OCI-LY7 (cell line): ENCODE measurements at regions not wholly inside any gene's neighbourhood (a gene's known extent, or its start where the extent isn't known, plus 50 kb on each side); places are given as distances from the start of the nearest gene placed in this dataset.
A peak's percentile ranks its signal among the peaks of the same experiment; 100 is the strongest.

Experiments used
- CTCF ChIP-seq: fragments of 200-600 bp; sonication (generic); conservative IDR thresholded peaks from 2 replicates; pipeline ENCODE4 v1.5.1; 2014; ENCODE audit warnings: mild to moderate bottlenecking, antibody characterized with exemption, low read length, moderate library complexity, mixed read lengths
- EZH2phosphoT487 ChIP-seq: fragments of 200-600 bp; sonication (generic); IDR thresholded peaks from 2 replicates; pipeline ENCODE4 v1.6.1; 2018; ENCODE audit warnings: low read depth, borderline replicate concordance, mild to moderate bottlenecking, mixed run types, antibody characterized with exemption, low read length, moderate library complexity, mixed read lengths

GRCh38 chrX:16436348-16437188, 213.4 kb upstream of the S100G start:
- TF ChIP-seq CTCF (peak; percentile 80), EZH2phosphoT487 (no peak)
